ENCODE measurements at regions not wholly inside any gene's neighbourhood (a gene's known extent, or its start where the extent isn't known, plus 50 kb on each side); places are given as distances from the start of the nearest gene placed in this dataset.

DNA sequence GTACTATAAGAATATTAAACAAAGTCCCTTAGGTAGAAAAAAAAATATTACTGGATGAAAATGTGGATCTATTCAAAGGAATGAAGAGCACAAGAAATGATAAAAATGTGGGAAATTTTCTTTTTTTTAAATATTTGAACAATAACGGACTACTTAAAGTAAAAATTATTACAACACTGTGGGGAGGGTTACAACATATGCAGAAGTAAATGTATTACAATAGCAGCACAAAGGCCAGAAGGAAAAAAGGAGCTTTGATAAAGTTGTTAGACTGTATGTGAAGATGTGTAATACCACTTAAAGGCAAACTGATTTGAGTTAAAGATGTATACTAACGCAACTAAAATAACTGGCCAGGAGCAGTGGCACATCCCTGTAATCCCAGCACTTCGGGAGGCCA, 427.1 kb downstream of the SHQ1 start:
- no peak for DNase-seq (ENCODE audit: low read depth)
- no peak overlapping the region for H3K4me3 ChIP-seq (ENCODE audit: low read depth, low read length)
- TF ChIP-seq, protein P1, sequence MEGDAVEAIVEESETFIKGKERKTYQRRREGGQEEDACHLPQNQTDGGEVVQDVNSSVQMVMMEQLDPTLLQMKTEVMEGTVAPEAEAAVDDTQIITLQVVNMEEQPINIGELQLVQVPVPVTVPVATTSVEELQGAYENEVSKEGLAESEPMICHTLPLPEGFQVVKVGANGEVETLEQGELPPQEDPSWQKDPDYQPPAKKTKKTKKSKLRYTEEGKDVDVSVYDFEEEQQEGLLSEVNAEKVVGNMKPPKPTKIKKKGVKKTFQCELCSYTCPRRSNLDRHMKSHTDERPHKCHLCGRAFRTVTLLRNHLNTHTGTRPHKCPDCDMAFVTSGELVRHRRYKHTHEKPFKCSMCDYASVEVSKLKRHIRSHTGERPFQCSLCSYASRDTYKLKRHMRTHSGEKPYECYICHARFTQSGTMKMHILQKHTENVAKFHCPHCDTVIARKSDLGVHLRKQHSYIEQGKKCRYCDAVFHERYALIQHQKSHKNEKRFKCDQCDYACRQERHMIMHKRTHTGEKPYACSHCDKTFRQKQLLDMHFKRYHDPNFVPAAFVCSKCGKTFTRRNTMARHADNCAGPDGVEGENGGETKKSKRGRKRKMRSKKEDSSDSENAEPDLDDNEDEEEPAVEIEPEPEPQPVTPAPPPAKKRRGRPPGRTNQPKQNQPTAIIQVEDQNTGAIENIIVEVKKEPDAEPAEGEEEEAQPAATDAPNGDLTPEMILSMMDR (conservative IDR thresholded peaks at IDR 0.05; ENCODE audit: low read depth, low read length) = no peak

DNA sequence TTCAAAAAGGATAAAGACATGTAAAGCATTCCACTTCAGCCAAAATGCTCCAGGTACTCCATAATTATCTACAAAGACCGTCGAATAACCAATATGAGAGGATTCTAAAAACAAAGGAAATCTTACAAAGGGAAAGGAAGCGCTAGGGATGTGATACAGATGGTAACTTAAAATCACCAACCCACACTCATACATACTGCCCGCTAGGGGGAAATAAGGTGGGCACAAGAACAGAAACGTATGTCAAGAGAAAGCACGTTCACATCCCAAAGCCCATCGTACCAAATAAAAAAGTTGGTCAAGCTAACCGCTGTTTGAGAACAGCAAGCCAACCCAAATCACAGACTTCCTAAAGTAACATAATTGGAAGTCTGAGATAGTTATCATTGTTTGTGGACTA, 429.4 kb downstream of the SHQ1 start:
- no peak overlapping the region for H3K4me3 ChIP-seq (ENCODE audit: low read depth, low read length)
- TF ChIP-seq, protein P1 (conservative IDR thresholded peaks at IDR 0.05; ENCODE audit: low read depth, low read length) = no peak
- no peak for DNase-seq (ENCODE audit: low read depth)

GRCh38 chr3:72418244-72418643, 430.0 kb downstream of the SHQ1 start:
- peak; percentile 15 for DNase-seq (ENCODE audit: low read depth)
- H3K4me3 ChIP-seq (ENCODE audit: low read depth, low read length) = no peak overlapping the region
- TF ChIP-seq, protein P1 (conservative IDR thresholded peaks at IDR 0.05; ENCODE audit: low read depth, low read length) = no peak

DNA sequence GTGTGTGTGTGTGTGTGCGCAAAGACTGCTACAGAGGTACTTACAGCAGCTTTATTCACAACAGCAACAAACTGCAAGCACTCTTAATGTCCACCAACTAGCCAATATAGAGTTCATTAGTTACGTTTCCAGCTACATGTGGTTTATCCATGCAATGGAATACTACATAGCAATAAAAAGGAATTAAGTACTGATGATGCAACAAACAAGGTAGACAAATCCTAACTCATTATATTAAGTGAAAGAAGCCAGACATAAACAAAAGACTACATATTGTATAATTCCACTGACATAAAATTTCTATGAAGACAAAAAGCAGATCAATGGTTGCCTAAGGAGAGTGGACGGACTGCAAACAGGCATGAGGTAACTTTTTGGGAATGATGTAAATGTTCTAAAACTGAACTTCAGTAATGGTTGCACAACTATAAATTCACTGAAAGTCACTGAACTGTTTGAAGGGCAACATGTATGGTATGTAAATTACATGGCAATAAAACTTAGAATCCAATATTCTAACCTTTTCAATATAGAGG, 433.7 kb downstream of the SHQ1 start:
- H3K4me3 ChIP-seq (ENCODE audit: low read depth, low read length) = no peak overlapping the region
- TF ChIP-seq, protein P1 (conservative IDR thresholded peaks at IDR 0.05; ENCODE audit: low read depth, low read length) = no peak
- DNase-seq (ENCODE audit: low read depth) = no peak

GRCh38 chr3:72413228-72413627, 435.0 kb downstream of the SHQ1 start:
- TF ChIP-seq, protein P1 (conservative IDR thresholded peaks at IDR 0.05; ENCODE audit: low read depth, low read length) = no peak
- H3K4me3 ChIP-seq (ENCODE audit: low read depth, low read length) = no peak overlapping the region
- DNase-seq (ENCODE audit: low read depth) = peak; percentile 65

- TF ChIP-seq, protein P1 (conservative IDR thresholded peaks at IDR 0.05; ENCODE audit: low read depth, low read length) = no peak
- no peak overlapping the region for H3K4me3 ChIP-seq (ENCODE audit: low read depth, low read length)
These were observed 435.8 kb downstream of the SHQ1 start for GRCh38 chr3:72412340-72412956.

GRCh38 chr3:72411843-72412242, 436.4 kb downstream of the SHQ1 start:
- H3K4me3 ChIP-seq (ENCODE audit: low read depth, low read length) = no peak overlapping the region
- TF ChIP-seq, protein P1 (conservative IDR thresholded peaks at IDR 0.05; ENCODE audit: low read depth, low read length) = no peak
- DNase-seq (ENCODE audit: low read depth) = no peak

More at GRCh38 chr3:72412340-72412956, 435.8 kb downstream of the SHQ1 start:
- no peak for DNase-seq (ENCODE audit: low read depth)

Data from choroid plexus epithelial cell (primary cell).